ENCODE measurements at regions not wholly inside any gene's neighbourhood (a gene's known extent, or its start where the extent isn't known, plus 50 kb on each side); places are given as distances from the start of the nearest gene placed in this dataset.

- TF ChIP-seq, protein P1, sequence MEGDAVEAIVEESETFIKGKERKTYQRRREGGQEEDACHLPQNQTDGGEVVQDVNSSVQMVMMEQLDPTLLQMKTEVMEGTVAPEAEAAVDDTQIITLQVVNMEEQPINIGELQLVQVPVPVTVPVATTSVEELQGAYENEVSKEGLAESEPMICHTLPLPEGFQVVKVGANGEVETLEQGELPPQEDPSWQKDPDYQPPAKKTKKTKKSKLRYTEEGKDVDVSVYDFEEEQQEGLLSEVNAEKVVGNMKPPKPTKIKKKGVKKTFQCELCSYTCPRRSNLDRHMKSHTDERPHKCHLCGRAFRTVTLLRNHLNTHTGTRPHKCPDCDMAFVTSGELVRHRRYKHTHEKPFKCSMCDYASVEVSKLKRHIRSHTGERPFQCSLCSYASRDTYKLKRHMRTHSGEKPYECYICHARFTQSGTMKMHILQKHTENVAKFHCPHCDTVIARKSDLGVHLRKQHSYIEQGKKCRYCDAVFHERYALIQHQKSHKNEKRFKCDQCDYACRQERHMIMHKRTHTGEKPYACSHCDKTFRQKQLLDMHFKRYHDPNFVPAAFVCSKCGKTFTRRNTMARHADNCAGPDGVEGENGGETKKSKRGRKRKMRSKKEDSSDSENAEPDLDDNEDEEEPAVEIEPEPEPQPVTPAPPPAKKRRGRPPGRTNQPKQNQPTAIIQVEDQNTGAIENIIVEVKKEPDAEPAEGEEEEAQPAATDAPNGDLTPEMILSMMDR (IDR thresholded peaks at IDR 0.05), result no peak
- TF ChIP-seq POLR2A (IDR thresholded peaks at IDR 0.05) (no peak), POLR2AphosphoS5 (IDR thresholded peaks at IDR 0.05) (no peak), EP300 (IDR thresholded peaks at IDR 0.05; ENCODE audit: low read depth) (no peak)
Measured at GRCh38 chr4:81811562-81812293, 340.0 kb upstream of the RASGEF1B start.

All from transverse colon (tissue), 4 donors.